HG03108 (cell line): ENCODE measurements at regions not wholly inside any gene's neighbourhood (a gene's known extent, or its start where the extent isn't known, plus 50 kb on each side); places are given as distances from the start of the nearest gene placed in this dataset.

Source experiments
- ATAC-seq: cut with Tn5 transposase; IDR thresholded peaks from one replicate; pipeline ENCODE4 v1.9.1; 2021; ENCODE audit warnings: moderate library complexity; ENCODE audit not compliant: unreplicated experiment

DNA sequence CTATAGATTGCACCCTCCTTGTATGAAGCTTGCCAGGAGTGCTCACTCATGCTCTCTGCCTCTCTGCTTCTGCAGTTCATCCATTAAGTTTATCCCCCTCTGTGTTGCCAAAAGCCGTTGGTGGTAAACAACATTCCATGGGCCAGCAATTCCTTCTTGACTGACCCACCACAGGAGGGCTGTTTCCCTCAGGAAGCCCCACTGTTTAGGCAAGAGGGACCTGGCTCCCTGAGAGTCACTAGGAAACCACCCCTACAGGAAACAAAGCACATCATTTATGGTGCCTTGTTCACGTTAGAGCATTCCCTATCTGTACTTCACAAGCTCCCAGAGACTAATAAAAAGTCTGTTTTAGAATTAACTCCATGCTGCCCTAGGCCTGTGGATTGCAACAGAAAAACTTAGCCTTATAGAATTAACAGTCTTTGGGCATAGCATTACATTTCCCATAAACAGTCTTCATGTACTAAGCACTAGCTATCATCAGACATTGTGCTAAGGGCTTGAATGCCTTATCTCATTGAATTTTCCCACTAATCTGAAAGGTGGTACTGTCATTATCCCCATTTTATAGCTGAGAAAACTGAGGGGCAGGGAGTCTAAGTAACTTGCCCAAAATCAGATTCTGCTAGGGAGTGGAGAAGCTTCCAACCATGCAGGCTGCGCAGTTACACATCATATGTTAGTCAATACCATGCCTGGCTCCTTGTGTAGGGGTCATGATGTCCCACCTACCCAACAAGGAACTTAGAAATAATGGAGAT is 149.9 kb downstream of the SHQ1 start:
- ATAC-seq: no peak

DNA sequence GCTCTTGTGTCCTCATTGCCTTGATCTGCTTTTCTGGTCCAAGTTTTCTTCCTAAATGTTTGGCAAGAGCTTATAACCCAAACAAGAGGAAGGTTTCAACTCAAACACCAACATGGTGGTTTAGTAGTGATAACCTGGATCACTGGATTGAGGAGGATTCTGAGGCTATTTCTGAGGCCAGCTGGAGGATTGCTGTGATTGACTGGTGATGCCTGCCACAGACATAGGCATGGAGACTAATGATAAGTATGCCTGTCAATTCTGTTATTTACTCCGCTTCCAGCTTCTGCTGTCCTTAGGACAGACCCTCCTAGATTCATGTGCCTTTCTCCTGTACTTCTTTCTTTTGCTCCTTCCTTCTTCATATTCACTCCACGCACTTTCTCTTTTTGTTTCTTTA is 150.5 kb downstream of the SHQ1 start:
- ATAC-seq: no peak

DNA sequence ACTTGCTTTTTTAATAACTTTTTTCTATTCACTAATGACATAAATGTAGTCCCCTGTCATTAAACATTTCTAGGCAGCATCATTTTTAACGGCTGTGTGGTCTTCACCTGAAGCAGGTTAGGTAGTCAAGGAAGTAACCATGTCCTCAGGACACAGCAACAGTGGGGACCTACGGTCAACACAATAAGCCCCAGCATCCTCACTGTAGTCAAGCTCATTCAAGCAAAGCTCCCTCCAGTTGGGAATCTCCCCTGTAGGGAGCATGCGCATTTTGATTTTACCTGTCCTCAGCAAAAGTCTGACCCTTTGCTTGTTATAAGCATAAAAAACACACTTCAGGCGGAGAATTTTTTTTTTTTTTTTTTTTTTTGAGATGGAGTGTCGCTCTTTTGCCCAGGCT is 151.4 kb downstream of the SHQ1 start:
- no peak for ATAC-seq

DNA sequence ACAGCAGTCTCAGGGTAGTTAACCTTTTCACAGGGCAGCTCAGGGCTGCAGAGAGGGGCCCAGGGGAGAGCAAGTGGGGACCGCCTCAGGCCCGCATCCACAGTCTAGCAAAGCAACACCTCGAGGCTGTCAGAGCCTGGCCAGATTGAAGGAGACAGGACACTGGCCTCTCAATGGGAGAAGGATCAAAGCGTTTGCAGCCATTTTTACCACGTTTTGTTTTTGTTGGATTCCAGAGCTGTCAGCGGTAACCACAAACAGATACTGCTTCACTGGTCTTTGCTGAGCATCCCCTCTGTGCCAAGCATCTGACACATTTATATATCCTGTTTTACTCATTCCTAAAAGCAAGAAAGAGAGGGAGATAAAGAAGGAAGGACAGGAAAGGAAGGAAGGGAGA is 153.8 kb downstream of the SHQ1 start:
- ATAC-seq: no peak

DNA sequence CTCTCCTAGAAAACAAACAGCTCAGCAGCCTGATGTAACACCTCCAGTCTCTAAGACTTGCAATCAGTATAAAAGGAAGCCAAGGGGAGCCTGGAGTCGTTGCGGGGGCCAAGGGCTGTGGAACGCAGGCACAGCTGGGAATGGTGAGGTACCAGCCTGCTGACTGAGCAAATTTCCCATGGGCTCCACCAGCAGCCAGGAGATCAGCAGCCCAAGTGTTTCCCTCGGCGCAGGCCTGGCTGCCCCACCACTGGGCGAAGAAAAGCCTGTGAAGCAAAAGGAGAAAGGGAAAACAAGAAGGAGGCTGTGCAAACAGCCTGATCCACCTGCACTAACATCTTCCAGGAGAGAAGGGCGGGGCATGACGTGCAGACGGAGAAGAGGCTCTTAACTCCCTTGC is 155.3 kb downstream of the SHQ1 start:
- no peak for ATAC-seq

DNA sequence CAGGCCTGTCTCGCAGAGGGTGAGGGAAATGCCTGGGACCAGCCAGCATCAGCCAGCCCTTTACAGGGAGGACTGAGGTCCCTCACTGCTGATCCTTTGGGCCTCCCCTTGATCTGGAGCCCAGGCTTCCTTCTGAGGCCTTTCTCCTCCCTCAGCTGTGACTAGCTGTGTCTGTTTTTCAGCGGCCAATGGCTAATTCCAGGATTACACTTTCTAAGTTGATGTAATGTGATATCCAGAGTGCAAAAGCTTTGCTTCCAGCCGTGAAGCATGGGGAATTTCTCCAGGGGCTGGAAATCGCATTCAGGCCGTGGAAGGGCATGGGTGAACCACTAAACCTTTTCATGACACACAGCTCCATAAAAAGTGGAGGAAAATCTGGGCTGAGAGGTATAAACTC is 157.6 kb downstream of the SHQ1 start:
- ATAC-seq: no peak

DNA sequence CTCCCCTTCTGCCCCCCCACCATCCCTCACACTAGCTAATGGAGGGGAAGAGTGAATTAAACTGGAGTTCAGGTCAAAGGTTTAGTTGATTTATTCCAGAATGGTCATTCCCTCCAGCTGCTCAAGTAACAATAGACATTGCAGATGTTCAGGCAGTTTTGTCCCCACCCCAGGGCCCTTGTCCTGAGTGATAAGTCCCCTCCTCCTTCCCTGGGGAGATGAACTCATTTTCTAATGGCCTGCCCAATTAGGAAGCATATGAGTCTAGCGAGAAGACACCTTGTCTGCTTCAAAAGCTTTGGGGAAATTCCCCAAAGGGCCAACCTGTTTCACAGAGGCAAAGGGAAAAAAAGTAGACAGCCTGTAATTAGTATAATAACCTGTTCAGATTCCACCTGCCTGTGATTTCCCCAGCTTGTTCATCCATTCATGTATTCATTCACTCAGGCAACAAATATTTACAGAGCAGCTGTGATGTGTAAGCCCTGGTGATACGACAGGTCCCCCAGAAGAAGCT is 165.3 kb downstream of the SHQ1 start:
- peak; percentile 52 for ATAC-seq

DNA sequence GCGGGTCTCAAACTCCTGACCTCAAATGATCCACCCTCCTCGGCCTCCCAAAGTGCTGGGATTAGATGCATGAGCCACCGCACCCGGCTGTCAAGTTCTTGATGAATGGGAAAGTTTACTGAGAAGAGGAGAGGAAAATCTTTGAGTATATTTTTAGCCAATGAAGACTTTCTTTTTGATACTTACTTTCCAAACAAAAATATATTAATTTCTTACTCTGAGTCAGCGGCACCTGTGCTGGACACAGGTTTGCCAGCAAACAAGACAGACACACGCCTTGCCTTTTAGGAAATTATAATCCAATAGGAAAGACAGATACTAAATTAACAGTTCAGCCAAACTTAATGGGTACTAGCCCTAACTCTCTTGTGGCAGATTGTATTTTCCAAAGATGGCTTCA is 166.6 kb downstream of the SHQ1 start:
- ATAC-seq: no peak

DNA sequence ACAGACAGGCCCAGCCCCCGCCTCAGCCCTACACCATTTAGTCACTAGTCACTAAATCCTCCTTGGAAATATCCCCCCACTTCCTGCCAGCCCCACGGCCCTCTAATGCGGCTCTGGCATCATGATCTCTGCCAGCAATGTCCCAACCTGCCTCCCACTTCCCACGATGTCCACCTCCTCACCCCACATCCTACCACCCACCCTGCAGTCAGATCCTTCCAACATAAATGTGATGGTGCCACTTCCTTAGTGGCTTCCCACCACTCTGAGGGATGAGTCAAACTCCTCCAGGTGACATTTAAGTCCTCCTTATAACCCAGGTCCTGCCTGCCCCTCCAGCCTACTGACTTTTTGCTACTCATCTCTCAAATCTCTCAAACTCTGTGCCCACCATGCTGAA is 167.5 kb downstream of the SHQ1 start:
- ATAC-seq: no peak

DNA sequence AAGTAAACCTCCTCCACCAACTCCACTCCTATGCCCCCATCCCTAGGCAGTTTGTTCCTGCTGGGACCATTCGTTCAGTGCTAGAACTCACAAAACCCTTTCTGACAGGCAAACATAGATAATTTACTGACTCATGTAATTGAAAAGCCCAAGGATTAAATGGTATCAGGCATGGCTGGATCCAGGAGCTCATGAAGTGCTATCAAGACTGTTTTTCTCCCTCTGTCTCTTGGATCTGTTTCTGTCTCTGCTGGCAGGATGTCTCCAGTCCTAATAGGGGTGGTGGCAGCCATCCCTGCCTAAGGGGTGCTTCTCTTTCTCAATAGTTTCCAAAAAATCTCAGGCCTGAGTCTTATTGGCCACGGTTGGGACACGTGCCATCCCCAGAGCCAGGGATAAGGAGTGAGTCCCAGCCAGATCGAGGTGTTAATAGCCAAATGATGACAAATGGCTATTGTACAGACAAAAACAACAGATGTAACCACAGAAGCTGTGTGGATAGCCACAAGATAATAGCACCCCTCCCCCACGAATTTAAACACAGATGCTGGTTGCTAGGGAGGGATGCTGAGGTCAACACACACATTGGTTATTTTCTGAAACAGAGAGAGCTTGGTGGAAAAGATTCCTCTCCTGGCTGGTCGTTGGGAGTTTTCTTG is 168.6 kb downstream of the SHQ1 start:
- ATAC-seq: no peak

DNA sequence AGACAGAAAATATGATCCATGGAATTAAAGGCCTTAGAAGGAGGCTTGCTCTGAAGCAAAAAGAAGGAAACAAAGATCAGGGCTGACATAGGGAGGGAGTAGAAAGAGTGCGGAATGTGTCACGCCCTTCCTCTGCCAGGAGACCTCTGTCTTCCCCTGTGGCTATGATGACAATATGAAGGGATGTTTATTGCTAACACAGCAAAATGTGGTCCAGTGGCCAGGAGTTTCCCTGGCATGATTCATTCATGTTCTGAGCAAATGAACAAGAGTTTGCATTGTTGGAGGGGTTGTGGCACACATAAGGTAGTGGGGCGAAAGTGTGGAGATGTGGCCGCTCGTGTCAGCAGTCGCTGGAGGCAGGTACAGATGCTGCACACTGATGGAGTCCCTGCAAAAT is 169.4 kb downstream of the SHQ1 start:
- no peak for ATAC-seq

DNA sequence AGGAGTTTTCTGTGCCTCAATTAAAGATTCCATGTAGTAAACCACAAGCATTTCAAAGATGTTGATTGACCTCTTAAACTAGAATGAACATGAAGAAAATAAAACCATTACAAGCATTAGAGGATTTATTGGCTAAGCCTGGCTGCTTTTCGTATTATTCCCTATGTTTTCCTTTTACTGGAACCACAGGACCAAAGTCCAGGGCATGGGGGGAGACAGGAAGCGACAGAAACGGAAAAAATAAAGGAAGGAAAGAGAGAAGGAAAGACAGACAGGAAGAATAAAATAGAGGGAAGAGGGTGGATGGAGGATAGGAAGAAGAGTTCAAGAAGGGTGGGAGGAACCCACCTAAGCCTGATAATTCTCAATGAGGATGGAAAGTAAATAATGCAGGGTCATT is 169.9 kb downstream of the SHQ1 start:
- ATAC-seq: no peak

DNA sequence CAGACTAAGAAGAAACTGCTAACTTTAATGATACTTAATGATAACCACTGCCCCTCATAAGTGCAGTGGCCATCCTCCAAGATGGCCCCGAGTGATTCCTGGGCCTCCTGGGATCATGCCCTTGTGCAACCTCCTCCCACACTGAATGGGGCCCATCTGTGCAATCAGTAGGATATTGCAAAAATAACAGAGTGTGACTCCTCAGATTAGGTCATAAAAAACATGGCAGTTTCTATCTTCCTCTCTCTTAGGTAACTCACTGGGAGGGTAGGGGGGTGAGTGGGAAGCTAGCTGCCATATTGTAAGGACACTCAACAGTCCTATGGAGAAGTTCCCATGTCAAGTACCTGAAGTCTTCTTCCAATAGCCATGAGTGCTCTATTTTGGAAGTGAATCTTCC is 173.0 kb downstream of the SHQ1 start:
- ATAC-seq: no peak

DNA sequence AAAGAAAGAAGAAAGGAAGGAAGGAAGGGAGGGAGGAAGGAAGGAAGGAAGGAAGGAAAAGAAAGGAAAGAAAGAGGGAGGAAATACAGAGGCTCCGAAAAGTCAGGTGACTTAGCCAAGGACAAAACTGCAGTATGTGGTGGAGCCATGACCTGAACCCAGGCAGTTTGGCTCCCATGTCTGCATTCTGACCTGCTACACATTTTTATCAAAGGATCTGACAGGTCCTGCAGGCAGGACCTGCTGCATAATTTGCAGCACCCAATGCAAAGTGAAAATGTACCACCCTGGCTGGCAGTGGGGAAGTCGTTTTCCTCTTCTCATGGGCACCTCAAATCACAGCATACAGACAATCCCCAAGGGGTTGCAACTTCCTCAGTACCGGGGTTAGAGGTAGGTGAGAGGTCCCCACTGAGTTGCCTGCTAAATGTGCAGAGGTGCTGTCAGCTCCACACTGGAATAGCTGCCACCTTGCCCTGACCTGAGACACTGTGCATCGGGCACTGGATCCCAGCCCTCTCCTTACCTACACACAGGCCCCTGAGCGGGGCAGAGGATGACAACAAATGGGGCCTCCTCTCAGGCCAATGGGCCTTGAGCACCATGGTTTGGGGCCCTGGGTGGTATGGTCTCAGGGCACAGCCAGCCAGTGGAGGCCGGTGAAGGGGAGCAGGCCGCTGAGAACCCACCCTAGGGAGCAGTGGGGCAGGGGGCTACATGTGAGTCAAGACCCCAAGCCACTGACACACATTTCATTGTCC is 175.1 kb downstream of the SHQ1 start:
- ATAC-seq: no peak

DNA sequence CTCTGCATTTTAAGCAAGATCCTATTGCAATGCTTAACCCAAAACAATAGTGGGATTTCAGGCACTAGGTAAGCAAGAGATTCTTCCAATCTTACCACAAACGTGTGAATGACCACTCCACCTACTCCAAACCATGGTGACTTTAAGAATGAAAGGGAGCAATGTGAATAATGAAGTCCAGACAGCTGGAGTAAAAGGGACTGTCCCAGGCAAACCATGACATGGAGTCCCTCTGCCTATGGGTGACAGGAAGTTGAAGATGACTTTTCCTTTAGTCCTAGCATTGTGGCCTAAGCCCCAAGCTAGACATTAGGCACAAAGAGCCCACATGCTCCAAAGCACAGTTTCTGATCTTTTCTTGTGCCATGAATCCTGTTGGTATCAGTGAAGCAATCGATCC is 179.0 kb downstream of the SHQ1 start:
- no peak for ATAC-seq

DNA sequence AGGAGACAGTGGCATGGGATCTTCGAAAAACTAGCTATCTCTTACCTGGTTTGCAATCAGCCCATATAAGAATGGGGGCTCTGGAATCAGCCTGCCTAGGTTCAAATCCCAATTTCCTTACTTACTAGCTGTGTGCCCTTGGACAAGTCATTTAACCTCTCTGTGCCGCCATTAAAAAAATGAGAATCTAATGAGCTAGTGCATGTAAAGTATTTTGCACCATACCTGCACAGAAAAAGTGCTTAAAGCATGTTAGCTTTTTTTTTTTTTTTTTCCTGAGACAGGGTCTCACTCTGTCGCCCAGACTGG is 181.8 kb downstream of the SHQ1 start:
- no peak for ATAC-seq

DNA sequence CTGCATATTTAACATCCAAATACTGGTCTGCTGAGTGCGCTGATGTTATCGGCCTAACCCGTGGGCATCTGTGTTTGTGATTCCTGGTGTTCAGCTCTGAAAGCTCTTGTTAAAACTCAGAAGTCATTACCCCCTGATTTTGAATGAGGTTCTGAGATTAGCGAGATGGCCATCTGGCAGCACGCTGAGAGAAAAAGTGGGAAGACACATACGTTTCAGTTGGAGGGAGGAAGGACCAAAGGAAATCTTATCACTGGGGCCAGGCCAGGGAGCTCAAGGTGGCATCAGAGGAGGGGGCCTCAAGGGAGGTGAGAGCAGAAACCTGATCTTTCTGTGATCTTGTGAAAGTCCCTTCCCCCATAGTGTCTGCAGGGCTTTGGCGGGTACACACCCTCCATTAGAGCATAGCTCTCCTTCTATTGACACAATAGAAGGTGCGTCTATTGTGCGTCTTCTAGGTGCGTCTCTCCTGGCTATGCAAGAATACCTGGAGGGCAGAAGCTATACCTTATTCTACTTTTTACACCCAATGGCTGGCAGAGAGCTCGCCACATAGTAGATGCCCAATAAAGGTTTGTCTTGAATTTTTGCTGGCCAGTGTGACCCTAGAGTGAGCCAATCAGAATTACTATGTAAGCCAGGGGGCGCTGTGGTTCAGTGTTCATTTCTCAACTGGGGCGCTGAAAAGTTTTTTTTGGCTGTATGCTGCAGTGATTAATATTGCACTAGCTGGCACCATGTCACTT is 182.4 kb downstream of the SHQ1 start:
- ATAC-seq: no peak

DNA sequence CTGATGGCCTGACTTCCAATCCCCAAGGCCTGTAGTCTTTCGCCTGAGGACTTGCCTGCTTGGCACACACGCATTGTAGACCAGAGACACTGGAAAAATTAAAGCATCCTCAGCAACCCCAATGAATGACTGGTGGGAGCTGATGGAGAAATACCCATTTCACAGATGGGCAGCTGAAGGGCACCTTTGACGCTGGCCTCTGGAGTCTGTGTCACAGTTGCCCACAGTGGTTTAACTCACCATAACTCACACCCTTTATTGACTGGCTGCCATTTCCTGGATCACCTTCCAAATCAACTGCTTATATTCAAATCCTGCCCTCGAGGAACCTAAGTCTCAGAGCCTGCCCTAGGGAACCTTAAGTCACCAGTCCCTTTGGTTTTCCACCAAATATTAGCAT is 183.1 kb downstream of the SHQ1 start:
- no peak for ATAC-seq

DNA sequence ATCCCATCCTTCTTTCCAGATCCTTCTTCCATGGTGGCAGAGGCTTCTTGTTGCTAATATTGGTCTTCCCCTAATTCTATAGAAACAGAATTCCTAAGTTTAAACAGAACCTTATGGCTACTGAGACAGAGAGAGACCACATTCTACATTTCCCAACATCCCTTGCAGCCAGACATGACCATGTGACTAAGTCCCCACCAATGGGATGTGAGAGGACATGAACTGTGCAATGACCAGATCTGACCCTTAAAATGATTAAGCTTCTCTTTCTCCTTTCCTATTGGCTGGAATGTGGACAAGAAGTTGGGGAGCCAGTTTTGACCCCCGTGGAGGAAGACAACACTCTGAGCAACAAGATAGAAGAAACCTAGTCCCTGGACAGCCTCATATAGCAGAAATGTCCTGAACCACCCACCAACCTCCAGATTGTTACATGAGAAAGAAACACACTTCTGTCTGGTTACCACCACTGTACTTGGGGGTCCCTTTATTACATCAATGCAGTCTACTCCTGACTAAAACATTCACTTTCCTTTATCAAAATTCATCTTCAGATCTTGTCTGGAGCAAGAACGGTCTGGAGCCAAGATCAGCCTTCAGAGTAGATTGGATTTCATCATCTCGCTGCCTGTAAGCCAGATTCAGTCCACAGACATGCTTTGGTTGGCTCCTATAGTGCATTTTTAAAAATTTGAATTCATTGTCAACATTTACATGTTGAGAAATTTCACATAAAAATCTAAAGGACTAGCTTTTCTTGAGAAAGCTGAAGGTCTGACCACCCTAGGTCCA is 183.9 kb downstream of the SHQ1 start:
- ATAC-seq: no peak

DNA sequence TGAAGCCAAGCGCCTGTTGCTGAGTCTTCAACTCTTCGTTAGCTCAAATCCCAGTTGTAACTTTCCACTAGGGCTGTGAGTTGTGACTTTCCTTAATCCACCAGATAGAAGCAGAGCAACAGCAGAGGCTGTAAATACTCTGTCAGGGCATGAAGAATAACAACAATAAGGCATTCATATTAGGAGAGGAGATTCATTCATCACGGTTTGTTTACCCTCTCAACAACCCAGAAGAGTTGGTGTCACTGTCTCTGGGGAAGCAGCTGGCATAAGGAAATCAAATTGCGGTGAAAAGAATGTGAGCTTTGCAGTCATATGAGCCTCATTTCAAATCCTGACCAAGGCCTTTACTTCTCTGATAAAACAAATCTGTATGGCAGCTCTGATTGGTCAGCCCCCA is 184.8 kb downstream of the SHQ1 start:
- no peak for ATAC-seq

DNA sequence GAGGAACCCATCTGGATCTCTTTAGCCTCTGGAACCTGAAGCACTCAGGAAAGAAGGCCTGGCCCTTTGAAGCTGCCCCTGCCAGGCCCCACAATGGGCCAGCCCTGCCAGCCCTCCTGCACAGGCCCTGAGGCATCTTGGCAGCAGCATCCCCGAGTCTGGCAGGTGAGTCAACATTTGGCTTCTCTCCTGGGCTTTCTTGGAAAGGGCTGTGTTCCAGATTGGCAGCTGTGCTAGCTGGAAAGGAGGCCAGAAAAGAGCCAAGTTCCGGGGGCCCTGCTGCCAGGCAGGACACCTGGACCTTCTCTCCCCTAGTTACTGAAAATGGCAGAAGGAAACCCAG is 187.2 kb downstream of the SHQ1 start:
- no peak for ATAC-seq
